Central memory CD8-positive, alpha-beta T cell (primary cell): ENCODE measurements at regions not wholly inside any gene's neighbourhood (a gene's known extent, or its start where the extent isn't known, plus 50 kb on each side); places are given as distances from the start of the nearest gene placed in this dataset.
"Not testable (repeated sequence)": the region's sequence is repeated elsewhere in the genome, so short reads cannot be mapped to it uniquely, and the experiment has no call there.

Experiments used
- ATAC-seq: fragments of 150-1000 bp; cut with Tn5 transposase; replicated peaks from 2 replicates; pipeline ENCODE4 v1.10.0; 2022; ENCODE audit warnings: mild to moderate bottlenecking, moderate FRiP score, moderate number of reproducible peaks; ENCODE audit not compliant: poor library complexity, severe bottlenecking; ENCODE audit errors: extremely low read depth
- DNase-seq, 2 donors: peaks; one replicate each; pipeline ENCODE4 v3.0.0; 2021; ENCODE audit warnings: low spot score in 2 of 2
- H3K27ac Mint-ChIP-seq: one replicate; pipeline ENCODE4 v1.8.0; 2022; ENCODE audit warnings: low read depth, mild to moderate bottlenecking, moderate library complexity, mixed read lengths
- H3K27me3 Mint-ChIP-seq: one replicate; pipeline ENCODE4 v1.8.0; 2022; ENCODE audit warnings: mixed read lengths
- H3K36me3 Mint-ChIP-seq: one replicate; pipeline ENCODE4 v1.8.0; 2022; ENCODE audit warnings: mild to moderate bottlenecking, moderate library complexity, mixed read lengths; ENCODE audit not compliant: insufficient read depth
- H3K4me1 Mint-ChIP-seq: one replicate; pipeline ENCODE4 v1.8.0; 2022; ENCODE audit warnings: mixed read lengths
- H3K4me3 Mint-ChIP-seq: one replicate; pipeline ENCODE4 v1.8.0; 2022; ENCODE audit warnings: mild to moderate bottlenecking, moderate library complexity, mixed read lengths
- H3K9me3 Mint-ChIP-seq: one replicate; pipeline ENCODE4 v1.8.0; 2022; ENCODE audit warnings: mixed read lengths

GRCh38 chr7:87007038-87007437, 52.4 kb downstream of the ELAPOR2 start:
- Mint-ChIP-seq H3K27me3 (peaks cover 10% of the 10 kb centered on the region), H3K27ac (peak overlapping the region; percentile 22), H3K4me1 (peaks cover 12% of the 10 kb centered on the region), H3K9me3 (no peaks in the 10 kb centered on the region), H3K4me3 (no peak overlapping the region), H3K36me3 (peaks cover 1% of the 10 kb centered on the region)
- DNase-seq = no peak
- ATAC-seq = no peak

- peaks cover 10% of the 10 kb centered on the region for H3K27me3 Mint-ChIP-seq
- H3K9me3 Mint-ChIP-seq = no peaks in the 10 kb centered on the region
- ATAC-seq (no peak), DNase-seq (no peak)
- no peak overlapping the region for H3K27ac Mint-ChIP-seq
- peaks cover 1% of the 10 kb centered on the region for H3K36me3 Mint-ChIP-seq
- H3K4me1 Mint-ChIP-seq = peaks cover 12% of the 10 kb centered on the region
- H3K4me3 Mint-ChIP-seq = no peak overlapping the region
Measured at GRCh38 chr7:87004956-87005355, 54.5 kb downstream of the ELAPOR2 start.

GRCh38 chr7:87003872-87004798, 55.3 kb downstream of the ELAPOR2 start:
- Mint-ChIP-seq H3K36me3 (peaks cover 1% of the 10 kb centered on the region), H3K27me3 (peaks cover 6% of the 10 kb centered on the region), H3K9me3 (no peaks in the 10 kb centered on the region), H3K4me3 (peak overlapping the region; percentile 6), H3K27ac (no peak overlapping the region), H3K4me1 (peaks cover 12% of the 10 kb centered on the region)
- no peak for ATAC-seq
- no peak for DNase-seq

GRCh38 chr7:87001214-87001613, 58.2 kb downstream of the ELAPOR2 start:
- ATAC-seq (no peak), DNase-seq (no peak)
- H3K36me3 Mint-ChIP-seq = peaks cover 1% of the 10 kb centered on the region
- H3K4me3 Mint-ChIP-seq = no peak overlapping the region
- H3K27ac Mint-ChIP-seq = no peak overlapping the region
- no peaks in the 10 kb centered on the region for H3K9me3 Mint-ChIP-seq
- peaks cover 12% of the 10 kb centered on the region for H3K4me1 Mint-ChIP-seq
- peaks cover 14% of the 10 kb centered on the region for H3K27me3 Mint-ChIP-seq

GRCh38 chr7:87000344-87000743, 59.1 kb downstream of the ELAPOR2 start:
- DNase-seq (no peak), ATAC-seq (no peak)
- Mint-ChIP-seq H3K4me3 (no peak overlapping the region), H3K36me3 (peaks cover 1% of the 10 kb centered on the region), H3K27me3 (peaks cover 23% of the 10 kb centered on the region), H3K27ac (no peak overlapping the region), H3K4me1 (peaks cover 12% of the 10 kb centered on the region), H3K9me3 (no peaks in the 10 kb centered on the region)

- H3K9me3 Mint-ChIP-seq = no peaks in the 10 kb centered on the region
- H3K4me1 Mint-ChIP-seq = peaks cover 9% of the 10 kb centered on the region
- H3K36me3 Mint-ChIP-seq = peaks cover 1% of the 10 kb centered on the region
- no peak overlapping the region for H3K27ac Mint-ChIP-seq
- peaks cover 23% of the 10 kb centered on the region for H3K27me3 Mint-ChIP-seq
- ATAC-seq (no peak), DNase-seq (no peak)
- H3K4me3 Mint-ChIP-seq = no peak overlapping the region
Measured at GRCh38 chr7:86999750-87000149, 59.7 kb downstream of the ELAPOR2 start.

GRCh38 chr7:86995814-86996213, 63.6 kb downstream of the ELAPOR2 start:
- Mint-ChIP-seq H3K27me3 (peaks cover 23% of the 10 kb centered on the region), H3K4me3 (no peak overlapping the region), H3K27ac (no peak overlapping the region), H3K36me3 (peaks cover 2% of the 10 kb centered on the region), H3K4me1 (no peaks in the 10 kb centered on the region), H3K9me3 (no peaks in the 10 kb centered on the region)
- DNase-seq = no peak
- no peak for ATAC-seq

- Mint-ChIP-seq H3K9me3 (no peaks in the 10 kb centered on the region), H3K4me3 (no peak overlapping the region), H3K27ac (no peak overlapping the region), H3K4me1 (no peaks in the 10 kb centered on the region), H3K27me3 (peaks cover 23% of the 10 kb centered on the region), H3K36me3 (peaks cover 2% of the 10 kb centered on the region)
- no peak for DNase-seq
- no peak for ATAC-seq
Measured at GRCh38 chr7:86995052-86995725, 64.3 kb downstream of the ELAPOR2 start.

- Mint-ChIP-seq H3K9me3 (no peaks in the 10 kb centered on the region), H3K27ac (no peak overlapping the region), H3K27me3 (peaks cover 13% of the 10 kb centered on the region), H3K4me1 (no peaks in the 10 kb centered on the region), H3K36me3 (peaks cover 4% of the 10 kb centered on the region), H3K4me3 (no peak overlapping the region)
- ATAC-seq = no peak
- no peak for DNase-seq
Measured at GRCh38 chr7:86991771-86992191, 67.7 kb downstream of the ELAPOR2 start.

- H3K27me3 Mint-ChIP-seq = peaks cover 9% of the 10 kb centered on the region
- no peaks in the 10 kb centered on the region for H3K9me3 Mint-ChIP-seq
- DNase-seq = no peak
- H3K4me3 Mint-ChIP-seq = no peak overlapping the region
- H3K4me1 Mint-ChIP-seq = no peaks in the 10 kb centered on the region
- ATAC-seq = no peak
- peaks cover 4% of the 10 kb centered on the region for H3K36me3 Mint-ChIP-seq
- H3K27ac Mint-ChIP-seq = no peak overlapping the region
Measured at GRCh38 chr7:86991093-86991769, 68.2 kb downstream of the ELAPOR2 start.

GRCh38 chr7:86989407-86989806, 70.0 kb downstream of the ELAPOR2 start:
- peaks cover 5% of the 10 kb centered on the region for H3K9me3 Mint-ChIP-seq
- no peaks in the 10 kb centered on the region for H3K27me3 Mint-ChIP-seq
- DNase-seq (no peak), ATAC-seq (no peak)
- H3K27ac Mint-ChIP-seq = no peak overlapping the region
- no peaks in the 10 kb centered on the region for H3K4me1 Mint-ChIP-seq
- H3K36me3 Mint-ChIP-seq = peaks cover 5% of the 10 kb centered on the region
- no peak overlapping the region for H3K4me3 Mint-ChIP-seq

- H3K27ac Mint-ChIP-seq, H3K4me3 Mint-ChIP-seq, H3K27me3 Mint-ChIP-seq, H3K4me1 Mint-ChIP-seq, ATAC-seq, H3K36me3 Mint-ChIP-seq, DNase-seq: not testable (repeated sequence)
- H3K9me3 Mint-ChIP-seq = peaks cover 11% of the 10 kb centered on the region
Measured at GRCh38 chr7:86987834-86988233, 71.6 kb downstream of the ELAPOR2 start.
